ENCODE measurements at regions not wholly inside any gene's neighbourhood (a gene's known extent, or its start where the extent isn't known, plus 50 kb on each side); places are given as distances from the start of the nearest gene placed in this dataset.

DNA sequence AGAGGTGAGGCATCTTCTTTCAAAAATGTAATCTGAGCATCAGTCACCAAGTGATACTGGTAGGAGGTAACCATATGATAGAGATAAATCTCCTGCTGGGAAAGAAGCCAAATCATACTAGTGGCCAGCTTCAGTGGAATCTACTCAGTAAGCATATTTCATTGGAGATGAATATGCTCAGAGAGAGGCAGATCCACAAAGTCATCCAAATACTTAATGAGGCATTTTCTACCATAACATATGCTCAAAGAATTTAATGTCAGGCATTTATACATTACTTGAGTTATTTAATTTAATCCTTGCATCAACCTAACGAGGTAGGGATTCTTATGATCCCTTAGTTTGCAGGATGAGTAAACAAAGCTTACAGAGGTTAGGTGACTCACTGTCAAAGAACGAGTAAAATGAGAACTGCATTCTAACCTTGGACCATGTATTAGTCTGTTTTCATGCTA lies 50.9 kb upstream of the DMRTA1 start:
- Histone ChIP-seq H2AFZ (ENCODE audit: low read depth, low read length) (no peak overlapping the region), H4K8ac (ENCODE audit: low read length) (no peak overlapping the region), H2BK12ac (ENCODE audit: low read length in 2 of 2) (no peak overlapping the region), H3K4me1 (ENCODE audit: control insufficient read depth, insufficient read depth, low read depth, low read length) (peaks cover 3% of the 10 kb centered on the region), H3K79me1 (replicated peaks; ENCODE audit: low read length, poor library complexity, severe bottlenecking) (no peaks in the 10 kb centered on the region), H3K18ac (ENCODE audit: low read depth in 1 of 2, low read length in 2 of 2) (no peak overlapping the region), H3K27ac (ENCODE audit: low read length, poor library complexity, severe bottlenecking) (peak overlapping the region; percentile 50), H3K4me3 (ENCODE audit: insufficient read depth in 1 of 2, low read depth in 1 of 2, low read length in 2 of 2) (no peak overlapping the region), H3K9me3 (ENCODE audit: control insufficient read depth, low read length) (no peaks in the 10 kb centered on the region), H3K4me2 (ENCODE audit: low read length, poor library complexity, severe bottlenecking) (no peak overlapping the region), H2BK120ac (ENCODE audit: low read depth, low read length) (no peak overlapping the region), H2AK5ac (ENCODE audit: low read length, severe bottlenecking) (no peak overlapping the region), H3K23ac (ENCODE audit: low read length in 2 of 2) (no peak overlapping the region), H2BK15ac (ENCODE audit: low read depth, poor library complexity, severe bottlenecking) (no peak overlapping the region), H3K14ac (ENCODE audit: low read length in 2 of 2) (no peak overlapping the region), H3K4ac (ENCODE audit: low read depth in 1 of 2, low read length in 2 of 2) (no peak overlapping the region), H3K9ac (ENCODE audit: low read length) (no peak overlapping the region), H3K27me3 (ENCODE audit: control insufficient read depth in 1 of 2, insufficient read depth in 1 of 2, low read length in 2 of 2) (no peaks in the 10 kb centered on the region), H3K36me3 (ENCODE audit: control insufficient read depth in 1 of 2, insufficient read depth in 2 of 2, low read depth in 1 of 2, low read length in 2 of 2) (no peaks in the 10 kb centered on the region), H2BK5ac (ENCODE audit: low read depth, low read length, poor library complexity, severe bottlenecking) (no peak overlapping the region), H4K91ac (ENCODE audit: low read length) (no peak overlapping the region)
- DNase-seq, result peak; percentile 27
- WGBS, result no CpG with 5 or more reads among the region's 2 CpGs

Data from mesenchymal stem cell (in vitro differentiated cells and primary cell).